ENCODE measurements at regions not wholly inside any gene's neighbourhood (a gene's known extent, or its start where the extent isn't known, plus 50 kb on each side); places are given as distances from the start of the nearest gene placed in this dataset.

GRCh38 chr10:33395201-33395600, 60.7 kb upstream of the NRP1 start:
- H3K4me3 Mint-ChIP-seq: no peak overlapping the region
- no peak for DNase-seq (ENCODE audit: low spot score in 2 of 2, unreplicated experiment in 2 of 2)
- no peaks in the 10 kb centered on the region for H3K27me3 Mint-ChIP-seq (ENCODE audit: low read depth)
- TF ChIP-seq CTCF (IDR thresholded peaks at IDR 0.05; ENCODE audit: unreplicated experiment): no peak
- H3K9me3 Mint-ChIP-seq: peaks cover 22% of the 10 kb centered on the region
- peaks cover 4% of the 10 kb centered on the region for H3K4me1 Mint-ChIP-seq
- H3K36me3 Mint-ChIP-seq: peaks cover 3% of the 10 kb centered on the region
- no peak overlapping the region for H3K27ac Mint-ChIP-seq

GRCh38 chr10:33392706-33393105, 58.2 kb upstream of the NRP1 start:
- Mint-ChIP-seq H3K27ac (no peak overlapping the region), H3K27me3 (ENCODE audit: low read depth) (no peaks in the 10 kb centered on the region), H3K9me3 (peaks cover 17% of the 10 kb centered on the region), H3K4me3 (no peak overlapping the region), H3K36me3 (peaks cover 2% of the 10 kb centered on the region), H3K4me1 (peaks cover 15% of the 10 kb centered on the region)
- TF ChIP-seq CTCF (IDR thresholded peaks at IDR 0.05; ENCODE audit: unreplicated experiment): no peak
- DNase-seq (ENCODE audit: low spot score in 2 of 2, unreplicated experiment in 2 of 2): no peak

GRCh38 chr10:33391611-33392465, 57.4 kb upstream of the NRP1 start:
- H3K36me3 Mint-ChIP-seq: no peaks in the 10 kb centered on the region
- H3K4me3 Mint-ChIP-seq: no peak overlapping the region
- TF ChIP-seq CTCF (IDR thresholded peaks at IDR 0.05; ENCODE audit: unreplicated experiment): no peak
- DNase-seq (ENCODE audit: low spot score in 2 of 2, unreplicated experiment in 2 of 2): no peak
- no peaks in the 10 kb centered on the region for H3K27me3 Mint-ChIP-seq (ENCODE audit: low read depth)
- peaks cover 18% of the 10 kb centered on the region for H3K4me1 Mint-ChIP-seq
- H3K9me3 Mint-ChIP-seq: peaks cover 9% of the 10 kb centered on the region
- H3K27ac Mint-ChIP-seq: no peak overlapping the region

- Mint-ChIP-seq H3K9me3 (no peaks in the 10 kb centered on the region), H3K4me1 (peaks cover 20% of the 10 kb centered on the region), H3K4me3 (no peak overlapping the region), H3K36me3 (no peaks in the 10 kb centered on the region), H3K27ac (no peak overlapping the region), H3K27me3 (ENCODE audit: low read depth) (no peaks in the 10 kb centered on the region)
- TF ChIP-seq CTCF (IDR thresholded peaks at IDR 0.05; ENCODE audit: unreplicated experiment): no peak
- DNase-seq (ENCODE audit: low spot score in 2 of 2, unreplicated experiment in 2 of 2): no peak
These were observed 55.6 kb upstream of the NRP1 start for GRCh38 chr10:33390046-33390445.

GRCh38 chr10:33388785-33389184, 54.3 kb upstream of the NRP1 start:
- Mint-ChIP-seq H3K27me3 (ENCODE audit: low read depth) (no peaks in the 10 kb centered on the region), H3K36me3 (no peaks in the 10 kb centered on the region), H3K4me3 (no peak overlapping the region), H3K4me1 (peaks cover 28% of the 10 kb centered on the region), H3K9me3 (no peaks in the 10 kb centered on the region), H3K27ac (no peak overlapping the region)
- no peak for DNase-seq (ENCODE audit: low spot score in 2 of 2, unreplicated experiment in 2 of 2)
- no peak for TF ChIP-seq CTCF (IDR thresholded peaks at IDR 0.05; ENCODE audit: unreplicated experiment)

Measured in mesothelial cell of epicardium (in vitro differentiated cells).